ENCODE measurements at regions not wholly inside any gene's neighbourhood (a gene's known extent, or its start where the extent isn't known, plus 50 kb on each side); places are given as distances from the start of the nearest gene placed in this dataset.

DNA sequence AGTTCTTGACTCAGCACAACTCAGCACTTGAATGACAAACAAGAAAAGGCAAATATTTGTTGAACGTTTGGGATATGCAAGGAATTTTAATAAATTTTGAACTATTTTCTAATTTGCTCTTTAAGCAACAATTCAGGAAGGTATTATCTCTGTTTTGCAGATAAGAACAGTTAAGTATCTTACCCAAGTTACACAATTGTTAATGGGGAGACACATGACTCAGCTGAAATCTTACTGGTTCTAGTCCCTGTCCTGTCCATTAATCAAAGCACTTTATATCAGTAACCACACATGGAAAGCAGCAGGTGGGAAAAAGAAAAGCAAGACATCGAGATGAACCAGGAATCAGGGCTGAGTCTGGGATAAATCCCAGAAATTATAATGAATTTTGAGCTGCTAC lies 493.9 kb upstream of the PIK3C3 start:
- TF ChIP-seq EZH2 (IDR thresholded peaks at IDR 0.05; ENCODE audit: insufficient read depth, low read length) (no peak), CTCF (IDR thresholded peaks at IDR 0.05; ENCODE audit: insufficient read depth, low read depth, low read length) (no peak)
